Ascending aorta (tissue), 2 donors: ENCODE measurements at regions not wholly inside any gene's neighbourhood (a gene's known extent, or its start where the extent isn't known, plus 50 kb on each side); places are given as distances from the start of the nearest gene placed in this dataset.

ENCODE experiments used
- DNase-seq, 2 donors: peaks; one replicate each; pipeline ENCODE4 v3.0.0-alpha.2; 2019; ENCODE audit warnings: low spot score in 2 of 2
- H3K27ac ChIP-seq, 2 donors: fragments of 200-600 bp; sonication (generic); one replicate each; pipeline ENCODE4 v1.5.1; 2016 to 2017; ENCODE audit warnings: mild to moderate bottlenecking in 1 of 2
- H3K27me3 ChIP-seq: fragments of 200-600 bp; sonication (generic); one replicate; pipeline ENCODE4 v1.5.1; 2017
- H3K36me3 ChIP-seq, 2 donors: fragments of 200-600 bp; sonication (generic); one replicate each; pipeline ENCODE4 v1.5.1; 2016
- H3K4me1 ChIP-seq, 2 donors: fragments of 200-600 bp; sonication (generic); one replicate each; pipeline ENCODE4 v1.5.1; 2016 to 2017; ENCODE audit warnings: mild to moderate bottlenecking in 1 of 2
- H3K4me3 ChIP-seq, 2 donors: fragments of 200-600 bp; sonication (generic); one replicate each; pipeline ENCODE4 v1.5.1; 2016 to 2017; ENCODE audit warnings: mild to moderate bottlenecking in 1 of 2
- H3K9me3 ChIP-seq, 2 donors: fragments of 200-600 bp; sonication (generic); one replicate each; pipeline ENCODE4 v1.5.1; 2016
- CTCF ChIP-seq, 3 experiments: fragments of 200-600 bp in 2 of 3; fragments of 450-650 bp in 1 of 3; sonication (generic) in 2 of 3; IDR thresholded peaks; one replicate each; pipeline ENCODE4 v1.5.1; 2016 to 2019; ENCODE audit warnings: antibody characterized with exemption in 3 of 3, mild to moderate bottlenecking in 1 of 3, moderate library complexity in 1 of 3
- intact Hi-C: fragments of 100-400 bp; cut with DNase I; formaldehyde crosslinking; loops from one replicate; pipeline ENCODE4 v1.15.1; 2023

- H3K27me3 ChIP-seq = no peaks in the 10 kb centered on the region
- no peak overlapping the region for H3K4me3 ChIP-seq
- H3K36me3 ChIP-seq = no peaks in the 10 kb centered on the region
- TF ChIP-seq CTCF (IDR thresholded peaks at IDR 0.05) = no peak
- no peaks in the 10 kb centered on the region for H3K4me1 ChIP-seq
- intact Hi-C loops = no loop called here
- DNase-seq = no peak
- H3K9me3 ChIP-seq = no peaks in the 10 kb centered on the region
- H3K27ac ChIP-seq = no peak overlapping the region
These were observed 105.2 kb upstream of the LRFN2 start for GRCh38 chr6:40692337-40692736.

GRCh38 chr6:40689185-40689584, 102.0 kb upstream of the LRFN2 start:
- Histone ChIP-seq H3K4me1 (no peaks in the 10 kb centered on the region), H3K4me3 (no peak overlapping the region), H3K27ac (no peak overlapping the region), H3K36me3 (no peaks in the 10 kb centered on the region), H3K9me3 (peaks cover 0 to 7% of the 10 kb centered on the region in 2 donors), H3K27me3 (no peaks in the 10 kb centered on the region)
- no peak for TF ChIP-seq CTCF (IDR thresholded peaks at IDR 0.05)
- intact Hi-C loops = no loop called here
- no peak for DNase-seq

- DNase-seq = no peak
- TF ChIP-seq CTCF (IDR thresholded peaks at IDR 0.05) = no peak
These were observed 101.1 kb upstream of the LRFN2 start for GRCh38 chr6:40688214-40688761.

GRCh38 chr6:40685862-40686261, 98.7 kb upstream of the LRFN2 start:
- H3K4me1 ChIP-seq = no peaks in the 10 kb centered on the region
- peaks cover 0 to 7% of the 10 kb centered on the region in 2 donors for H3K9me3 ChIP-seq
- intact Hi-C loops = no loop called here
- H3K27me3 ChIP-seq = no peaks in the 10 kb centered on the region
- no peak for TF ChIP-seq CTCF (IDR thresholded peaks at IDR 0.05)
- H3K27ac ChIP-seq = no peak overlapping the region
- H3K36me3 ChIP-seq = no peaks in the 10 kb centered on the region
- DNase-seq = no peak
- no peak overlapping the region for H3K4me3 ChIP-seq

More at GRCh38 chr6:40688214-40688761, 101.1 kb upstream of the LRFN2 start:
- H3K4me3 ChIP-seq = no peak overlapping the region
- H3K4me1 ChIP-seq = no peaks in the 10 kb centered on the region
- H3K9me3 ChIP-seq = peaks cover 0 to 7% of the 10 kb centered on the region in 2 donors
- H3K27ac ChIP-seq = no peak overlapping the region
- intact Hi-C loops = no loop called here
- H3K36me3 ChIP-seq = no peaks in the 10 kb centered on the region
- no peaks in the 10 kb centered on the region for H3K27me3 ChIP-seq

- no peaks in the 10 kb centered on the region for H3K27me3 ChIP-seq
- no peak overlapping the region for H3K27ac ChIP-seq
- TF ChIP-seq CTCF (IDR thresholded peaks at IDR 0.05) = no peak
- intact Hi-C loops = no loop called here
- no peaks in the 10 kb centered on the region for H3K4me1 ChIP-seq
- no peak overlapping the region for H3K4me3 ChIP-seq
- peaks cover 7 to 11% of the 10 kb centered on the region in 2 donors for H3K9me3 ChIP-seq
- H3K36me3 ChIP-seq = no peaks in the 10 kb centered on the region
- no peak for DNase-seq
These were observed 94.5 kb upstream of the LRFN2 start for GRCh38 chr6:40681622-40682021.

GRCh38 chr6:40678941-40679340, 91.8 kb upstream of the LRFN2 start:
- intact Hi-C loops = no loop called here
- DNase-seq = no peak
- no peak overlapping the region for H3K27ac ChIP-seq
- peaks cover 0 to 11% of the 10 kb centered on the region in 2 donors for H3K9me3 ChIP-seq
- no peaks in the 10 kb centered on the region for H3K27me3 ChIP-seq
- TF ChIP-seq CTCF (IDR thresholded peaks at IDR 0.05) = no peak
- H3K4me1 ChIP-seq = no peaks in the 10 kb centered on the region
- H3K36me3 ChIP-seq = no peaks in the 10 kb centered on the region
- H3K4me3 ChIP-seq = no peak overlapping the region
